OCI-LY3 (cell line): ENCODE measurements at regions not wholly inside any gene's neighbourhood (a gene's known extent, or its start where the extent isn't known, plus 50 kb on each side); places are given as distances from the start of the nearest gene placed in this dataset.
"Not testable (repeated sequence)": the region's sequence is repeated elsewhere in the genome, so short reads cannot be mapped to it uniquely, and the experiment has no call there.

Experiments
- H2AFZ ChIP-seq: fragments of 200-600, 300-600 bp; shearing (Covaris generic); 2 replicates; pipeline ENCODE4 v1.6.0; 2014; ENCODE audit warnings: antibody characterized with exemption, low read depth, low read length
- H3K27ac ChIP-seq: fragments of 200-600, 300-600 bp; sonication (generic); 2 replicates; pipeline ENCODE4 v1.5.1; 2014; ENCODE audit warnings: mild to moderate bottlenecking, low read length, moderate library complexity, mixed read lengths
- H3K27me3 ChIP-seq: fragments of 200-600, 300-600 bp; sonication (generic); 2 replicates; pipeline ENCODE4 v1.6.1; 2014; ENCODE audit warnings: low read depth, low read length, mixed read lengths
- H3K36me3 ChIP-seq: fragments of 200-600, 300-600 bp; sonication (generic); replicated peaks from 2 replicates; pipeline ENCODE3; 2014; ENCODE audit warnings: low read depth, low read length, mixed read lengths
- H3K4me1 ChIP-seq: fragments of 300-600, 200-600 bp; sonication (generic); 2 replicates; pipeline ENCODE4 v1.6.1; 2014; ENCODE audit warnings: low read length, mixed read lengths
- H3K4me2 ChIP-seq: fragments of 200-600, 300-600 bp; sonication (generic); 2 replicates; pipeline ENCODE4 v1.6.1; 2014; ENCODE audit warnings: low read length, mixed read lengths
- H3K4me3 ChIP-seq: fragments of 300-600, 200-600 bp; sonication (generic); 2 replicates; pipeline ENCODE4 v1.5.1; 2014; ENCODE audit warnings: antibody characterized with exemption, mild to moderate bottlenecking, low read length, moderate library complexity
- H3K79me2 ChIP-seq: fragments of 300-600, 200-600 bp; shearing (Covaris generic); 2 replicates; pipeline ENCODE4 v1.6.1; 2014; ENCODE audit warnings: mild to moderate bottlenecking, low read length, mixed read lengths
- H3K9ac ChIP-seq: fragments of 300-600, 200-600 bp; shearing (Covaris generic); 2 replicates; pipeline ENCODE4 v1.6.0; 2014; ENCODE audit warnings: mild to moderate bottlenecking, low read length, moderate library complexity
- H3K9me3 ChIP-seq: fragments of 200-600, 300-600 bp; shearing (Covaris generic); 2 replicates; pipeline ENCODE4 v1.6.1; 2014; ENCODE audit warnings: low read length, mixed read lengths; ENCODE audit not compliant: insufficient read depth
- H4K20me1 ChIP-seq: fragments of 200-600, 300-600 bp; sonication (generic); 2 replicates; pipeline ENCODE4 v1.6.1; 2016; ENCODE audit warnings: low read length, mixed read lengths; ENCODE audit not compliant: insufficient read depth
- CTCF ChIP-seq: fragments of 200-600, 300-600 bp; sonication (generic); IDR thresholded peaks from 2 replicates; pipeline ENCODE4 v1.5.1; 2014; ENCODE audit warnings: antibody characterized with exemption, low read length, low read depth
- EZH2phosphoT487 ChIP-seq: fragments of 200-600 bp; shearing (Covaris generic); IDR thresholded peaks from 2 replicates; pipeline ENCODE4 v1.6.1; 2018; ENCODE audit warnings: antibody characterized with exemption, mixed run types, low read depth

- Histone ChIP-seq H3K9me3 (no peaks in the 10 kb centered on the region), H3K4me3 (no peak overlapping the region), H3K9ac (no peak overlapping the region), H3K79me2 (no peaks in the 10 kb centered on the region), H3K36me3 (no peaks in the 10 kb centered on the region), H3K4me1 (peaks cover 4% of the 10 kb centered on the region; the same call in 1 of the 2 replicates), H3K4me2 (no peak overlapping the region), H2AFZ (no peak overlapping the region), H3K27me3 (peaks cover 4% of the 10 kb centered on the region; the same call in 1 of the 2 replicates), H4K20me1 (no peaks in the 10 kb centered on the region), H3K27ac (no peak overlapping the region)
- TF ChIP-seq CTCF: no peak
- no peak for TF ChIP-seq EZH2phosphoT487
Measured at GRCh38 chr12:115296613-115297198, 612.7 kb upstream of the TBX3 start.

DNA sequence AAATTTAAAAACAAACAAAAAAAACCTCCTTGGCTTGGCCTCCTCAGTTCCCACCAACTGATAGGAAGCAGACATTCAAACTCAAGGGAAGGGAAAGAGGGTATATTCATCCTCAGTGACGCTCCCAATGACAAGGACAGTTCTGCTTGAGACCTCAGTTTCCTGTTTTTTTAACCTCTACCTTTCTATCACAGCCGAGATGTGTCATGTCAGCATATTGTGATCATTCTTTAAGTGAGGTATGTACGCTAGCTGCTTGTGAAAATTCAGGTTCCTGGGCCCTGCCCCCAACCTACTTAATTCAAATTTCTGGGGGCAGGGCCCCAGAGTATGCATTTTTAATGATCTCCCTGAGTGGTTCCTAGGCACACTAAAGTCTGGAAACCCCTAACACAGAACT lies 611.9 kb upstream of the TBX3 start:
- H3K9ac ChIP-seq: no peak overlapping the region
- no peak overlapping the region for H3K4me2 ChIP-seq
- no peaks in the 10 kb centered on the region for H3K79me2 ChIP-seq
- H3K27ac ChIP-seq: no peak overlapping the region
- TF ChIP-seq EZH2phosphoT487: no peak
- no peak for TF ChIP-seq CTCF
- H3K9me3 ChIP-seq: no peaks in the 10 kb centered on the region
- H3K4me3 ChIP-seq: no peak overlapping the region
- H4K20me1 ChIP-seq: no peaks in the 10 kb centered on the region
- no peak overlapping the region for H2AFZ ChIP-seq
- H3K27me3 ChIP-seq: peaks cover 4% of the 10 kb centered on the region; the same call in 1 of the 2 replicates
- H3K4me1 ChIP-seq: peaks cover 4% of the 10 kb centered on the region; the same call in 1 of the 2 replicates
- H3K36me3 ChIP-seq: no peaks in the 10 kb centered on the region

- Histone ChIP-seq H2AFZ (no peak overlapping the region), H3K27me3 (peaks cover 4% of the 10 kb centered on the region; the same call in 1 of the 2 replicates), H3K9me3 (no peaks in the 10 kb centered on the region), H3K27ac (no peak overlapping the region), H3K79me2 (no peaks in the 10 kb centered on the region), H3K4me2 (no peak overlapping the region), H4K20me1 (no peaks in the 10 kb centered on the region), H3K9ac (no peak overlapping the region), H3K36me3 (no peaks in the 10 kb centered on the region), H3K4me1 (peaks cover 4% of the 10 kb centered on the region; the same call in 1 of the 2 replicates), H3K4me3 (no peak overlapping the region)
- TF ChIP-seq EZH2phosphoT487: no peak
- TF ChIP-seq CTCF: no peak
Measured at GRCh38 chr12:115294453-115295133, 610.6 kb upstream of the TBX3 start.

DNA sequence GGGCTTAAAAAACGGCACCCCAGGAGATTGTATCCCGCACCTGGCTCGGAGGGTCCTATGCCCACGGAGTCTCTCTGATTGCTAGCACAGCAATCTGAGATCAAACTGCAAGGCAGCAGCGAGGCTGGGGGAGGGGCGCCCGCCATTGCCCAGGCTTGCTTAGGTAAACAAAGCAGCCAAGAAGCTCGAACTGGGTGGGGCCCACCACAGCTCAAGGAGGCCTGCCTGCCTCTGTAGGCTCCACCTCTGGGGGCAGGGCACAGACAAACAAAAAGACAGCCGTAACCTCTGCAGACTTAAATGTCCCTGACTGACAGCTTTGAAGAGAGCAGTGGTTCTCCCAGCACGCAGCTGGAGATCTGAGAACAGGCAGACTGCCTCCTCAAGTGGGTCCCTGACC lies 601.5 kb upstream of the TBX3 start:
- not testable (repeated sequence) for H3K27me3 ChIP-seq, H2AFZ ChIP-seq, H4K20me1 ChIP-seq

More for the DNA sequence above, 601.5 kb upstream of the TBX3 start:
- not testable (repeated sequence) for H3K4me3 ChIP-seq, H3K36me3 ChIP-seq, H3K4me2 ChIP-seq, H3K9me3 ChIP-seq, H3K4me1 ChIP-seq, H3K27ac ChIP-seq, H3K79me2 ChIP-seq, H3K9ac ChIP-seq
